Caco-2 (cell line): ENCODE measurements at regions not wholly inside any gene's neighbourhood (a gene's known extent, or its start where the extent isn't known, plus 50 kb on each side); places are given as distances from the start of the nearest gene placed in this dataset.

ENCODE experiments used
- BruUV-seq: library from RNA; stranded (reverse); fragments of 400-500 nt; replicated peaks from 2 replicates; lab custom pipeline; 2021; lab: Mats Ljungman, UMichigan
- CTCF ChIA-PET: fragments of 300-600 bp; sonication (Branson Sonifier 250); formaldehyde crosslinking; loops from one replicate; lab custom pipeline; 2022; ENCODE audit warnings: antibody characterized with exemption; lab: Charles Lee
- POLR2A ChIA-PET: fragments of 300-600 bp; sonication (Branson Sonifier 250); formaldehyde crosslinking; loops from one replicate; lab custom pipeline; 2022; ENCODE audit warnings: antibody characterized with exemption; lab: Charles Lee
- DNase-seq, 2 experiments: peaks; one replicate each; pipeline versions ENCODE4 v3.0.0 to v3.0.0-alpha.2; 2020 to 2022
- H3K27me3 ChIP-seq: replicated peaks from 2 replicates; pipeline ENCODE4 v1.6.0; 2011; ENCODE audit warnings: low read length; ENCODE audit not compliant: control insufficient read depth, insufficient read depth
- H3K36me3 ChIP-seq: 2 replicates; pipeline ENCODE4 v1.5.1; 2011; ENCODE audit warnings: low read length; ENCODE audit not compliant: control insufficient read depth, insufficient read depth
- H3K4me1 ChIP-seq: fragments of 250-450 bp; sonication (Bioruptor Pico); 2 replicates; pipeline ENCODE4 v1.5.1; 2020; ENCODE audit warnings: mild to moderate bottlenecking
- H3K4me3 ChIP-seq: 2 replicates; pipeline ENCODE4 v1.5.1; 2011; ENCODE audit warnings: low read depth, mild to moderate bottlenecking, control low read depth, low read length
- H3K9me3 ChIP-seq: fragments of 250-450 bp; sonication (Bioruptor Pico); 2 replicates; pipeline ENCODE4 v1.5.1; 2020; ENCODE audit warnings: mild to moderate bottlenecking, moderate library complexity
- H3K27ac Mint-ChIP-seq: one replicate; pipeline ENCODE4 v1.8.0; 2022; ENCODE audit warnings: mixed read lengths; ENCODE audit not compliant: unreplicated experiment
- H3K27me3 Mint-ChIP-seq: one replicate; pipeline ENCODE4 v1.8.0; 2022; ENCODE audit warnings: mixed read lengths; ENCODE audit not compliant: insufficient read depth, unreplicated experiment
- H3K36me3 Mint-ChIP-seq: one replicate; pipeline ENCODE4 v1.8.0; 2022; ENCODE audit warnings: mild to moderate bottlenecking, mixed read lengths; ENCODE audit not compliant: insufficient read depth, unreplicated experiment
- H3K4me1 Mint-ChIP-seq: one replicate; pipeline ENCODE4 v1.8.0; 2022; ENCODE audit warnings: low read depth, mixed read lengths; ENCODE audit not compliant: unreplicated experiment
- H3K4me3 Mint-ChIP-seq: one replicate; pipeline ENCODE4 v1.8.0; 2022; ENCODE audit warnings: mild to moderate bottlenecking, moderate library complexity, mixed read lengths; ENCODE audit not compliant: unreplicated experiment
- H3K9me3 Mint-ChIP-seq: one replicate; pipeline ENCODE4 v1.8.0; 2022; ENCODE audit warnings: mixed read lengths; ENCODE audit not compliant: unreplicated experiment
- intact Hi-C: fragments of 100-400 bp; cut with micrococcal nuclease; formaldehyde crosslinking; loops from one replicate; pipeline ENCODE4 v1.10.0; 2022; ENCODE audit not compliant: unreplicated experiment
- TF ChIP-seq, protein P1 (sequence below), 2 experiments: fragments of 200-600 bp in 1 of 2; IDR thresholded peaks; 1 replicate in 1 of 2; 2 replicates in 1 of 2; pipeline versions ENCODE4 v1.5.1 to v1.8.0; 2011 to 2022; ENCODE audit warnings: antibody characterized with exemption in 1 of 2, control low read depth in 1 of 2, inconsistent platforms in 1 of 2, low read depth in 1 of 2, low read length in 1 of 2, mild to moderate bottlenecking in 1 of 2, moderate library complexity in 1 of 2; ENCODE audit not compliant: insufficient read depth in 1 of 2, severe bottlenecking in 1 of 2, unreplicated experiment in 1 of 2

DNA sequence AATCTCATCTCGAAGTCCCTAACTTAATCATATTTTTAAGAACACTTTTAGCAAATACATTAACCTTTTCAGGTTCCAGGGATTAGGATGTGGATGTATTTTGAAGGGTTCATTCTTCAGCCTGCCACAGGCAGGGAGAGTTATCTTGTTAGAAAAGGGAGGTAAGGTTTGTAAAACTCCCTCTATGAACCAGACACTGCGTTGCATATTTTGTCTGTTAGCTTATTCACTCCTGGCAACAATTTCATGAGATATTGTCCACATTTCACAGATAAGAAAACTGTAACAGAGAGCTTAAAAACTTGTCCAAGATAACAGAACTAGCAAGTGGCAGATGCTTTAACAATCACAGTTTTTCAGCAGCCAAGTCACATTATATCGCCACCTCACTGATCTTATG lies 155.4 kb downstream of the DIPK2A start:
- Mint-ChIP-seq H3K36me3 (no peaks in the 10 kb centered on the region), H3K27ac (no peak overlapping the region), H3K9me3 (no peaks in the 10 kb centered on the region), H3K4me1 (peaks cover 5% of the 10 kb centered on the region), H3K4me3 (no peak overlapping the region), H3K27me3 (no peaks in the 10 kb centered on the region)
- BruUV-seq = no TSS peak
- Histone ChIP-seq H3K27me3 (no peaks in the 10 kb centered on the region), H3K9me3 (no peaks in the 10 kb centered on the region), H3K4me1 (peaks cover 4% of the 10 kb centered on the region; the same call in 1 of the 2 replicates), H3K4me3 (no peak overlapping the region), H3K36me3 (no peaks in the 10 kb centered on the region)
- no peak for DNase-seq
- TF ChIP-seq, protein P1, sequence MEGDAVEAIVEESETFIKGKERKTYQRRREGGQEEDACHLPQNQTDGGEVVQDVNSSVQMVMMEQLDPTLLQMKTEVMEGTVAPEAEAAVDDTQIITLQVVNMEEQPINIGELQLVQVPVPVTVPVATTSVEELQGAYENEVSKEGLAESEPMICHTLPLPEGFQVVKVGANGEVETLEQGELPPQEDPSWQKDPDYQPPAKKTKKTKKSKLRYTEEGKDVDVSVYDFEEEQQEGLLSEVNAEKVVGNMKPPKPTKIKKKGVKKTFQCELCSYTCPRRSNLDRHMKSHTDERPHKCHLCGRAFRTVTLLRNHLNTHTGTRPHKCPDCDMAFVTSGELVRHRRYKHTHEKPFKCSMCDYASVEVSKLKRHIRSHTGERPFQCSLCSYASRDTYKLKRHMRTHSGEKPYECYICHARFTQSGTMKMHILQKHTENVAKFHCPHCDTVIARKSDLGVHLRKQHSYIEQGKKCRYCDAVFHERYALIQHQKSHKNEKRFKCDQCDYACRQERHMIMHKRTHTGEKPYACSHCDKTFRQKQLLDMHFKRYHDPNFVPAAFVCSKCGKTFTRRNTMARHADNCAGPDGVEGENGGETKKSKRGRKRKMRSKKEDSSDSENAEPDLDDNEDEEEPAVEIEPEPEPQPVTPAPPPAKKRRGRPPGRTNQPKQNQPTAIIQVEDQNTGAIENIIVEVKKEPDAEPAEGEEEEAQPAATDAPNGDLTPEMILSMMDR (IDR thresholded peaks at IDR 0.05; ENCODE audit: insufficient read depth in 1 of 2, low read depth in 1 of 2, low read length in 1 of 2, severe bottlenecking in 1 of 2, unreplicated experiment in 1 of 2) = no peak
- ChIA-PET POLR2A (no interaction called here), CTCF (no interaction called here)
- intact Hi-C loops = no loop called here

DNA sequence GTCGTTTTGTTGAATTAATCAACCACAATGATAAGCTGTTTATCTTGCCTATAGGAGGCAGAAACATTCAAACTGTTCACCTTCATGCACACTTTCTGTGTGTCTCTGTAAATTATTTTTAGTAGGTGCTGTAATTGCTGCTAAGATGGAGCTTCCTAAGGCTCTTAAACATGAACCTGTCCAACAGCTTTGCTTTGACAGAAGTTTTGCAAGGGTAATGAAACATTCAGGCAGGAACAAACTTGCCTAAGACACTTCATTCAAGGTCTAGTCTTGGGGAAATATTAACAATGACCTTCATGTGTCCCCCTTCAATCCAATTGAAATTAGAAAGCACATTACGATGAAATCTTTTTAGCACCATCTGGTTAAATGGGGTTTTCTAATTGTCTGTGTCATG lies 156.1 kb downstream of the DIPK2A start:
- TF ChIP-seq, protein P1 (IDR thresholded peaks at IDR 0.05; ENCODE audit: insufficient read depth in 1 of 2, low read depth in 1 of 2, low read length in 1 of 2, severe bottlenecking in 1 of 2, unreplicated experiment in 1 of 2) = no peak
- no peaks in the 10 kb centered on the region for H3K9me3 Mint-ChIP-seq
- Histone ChIP-seq H3K36me3 (no peaks in the 10 kb centered on the region), H3K4me1 (peaks cover 4% of the 10 kb centered on the region; the same call in 1 of the 2 replicates), H3K9me3 (no peaks in the 10 kb centered on the region), H3K4me3 (no peak overlapping the region), H3K27me3 (no peaks in the 10 kb centered on the region)
- H3K4me1 Mint-ChIP-seq = peaks cover 5% of the 10 kb centered on the region
- no peaks in the 10 kb centered on the region for H3K27me3 Mint-ChIP-seq
- H3K27ac Mint-ChIP-seq = no peak overlapping the region
- DNase-seq = no peak
- POLR2A ChIA-PET = no interaction called here
- CTCF ChIA-PET = no interaction called here
- intact Hi-C loops = no loop called here
- no peaks in the 10 kb centered on the region for H3K36me3 Mint-ChIP-seq
- no TSS peak for BruUV-seq
- H3K4me3 Mint-ChIP-seq = no peak overlapping the region

DNA sequence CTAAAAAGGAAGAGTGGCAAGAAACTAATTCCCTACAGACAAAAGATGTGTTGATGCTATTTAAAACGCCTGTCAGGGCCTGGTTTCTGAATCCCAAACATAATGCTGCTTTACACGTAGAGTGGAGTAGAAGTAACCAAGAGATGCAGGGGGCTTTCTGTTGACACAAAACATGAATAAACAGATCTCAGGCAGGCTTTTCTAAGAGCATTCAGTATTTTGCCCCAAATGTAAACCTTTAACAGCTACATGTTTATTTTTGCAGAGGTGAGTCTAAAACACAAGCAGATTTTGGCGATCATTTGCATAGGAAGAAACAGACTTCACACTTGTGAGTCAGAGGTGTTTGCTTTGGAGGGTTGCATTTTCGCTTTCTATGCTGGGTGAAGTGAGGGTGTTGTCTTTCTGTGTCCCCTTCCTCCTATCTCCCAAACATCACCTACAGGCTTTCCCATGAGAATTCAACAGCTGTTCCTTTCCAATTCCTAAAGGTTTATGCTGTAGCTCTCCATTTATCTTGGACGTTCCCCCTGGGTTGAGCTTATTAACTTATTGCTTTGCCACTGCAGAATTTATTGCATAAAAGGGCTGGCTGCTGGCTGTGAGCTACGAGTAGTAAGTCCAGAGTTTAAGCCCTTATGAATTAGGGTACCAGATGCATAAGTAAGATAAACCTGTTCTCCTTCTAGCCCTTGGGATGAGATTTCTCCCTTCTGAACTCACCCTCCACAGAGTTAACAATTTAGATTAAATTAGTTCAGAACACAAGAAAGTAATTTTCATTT lies 156.7 kb downstream of the DIPK2A start:
- H3K27me3 Mint-ChIP-seq = no peaks in the 10 kb centered on the region
- TF ChIP-seq, protein P1 (IDR thresholded peaks at IDR 0.05; ENCODE audit: insufficient read depth in 1 of 2, low read depth in 1 of 2, low read length in 1 of 2, severe bottlenecking in 1 of 2, unreplicated experiment in 1 of 2) = no peak
- DNase-seq = no peak
- intact Hi-C loops = no loop called here
- no peak overlapping the region for H3K27ac Mint-ChIP-seq
- Histone ChIP-seq H3K9me3 (no peaks in the 10 kb centered on the region), H3K4me3 (no peak overlapping the region), H3K4me1 (peaks cover 4% of the 10 kb centered on the region; the same call in 1 of the 2 replicates), H3K27me3 (no peaks in the 10 kb centered on the region), H3K36me3 (no peaks in the 10 kb centered on the region)
- CTCF ChIA-PET = no interaction called here
- H3K4me1 Mint-ChIP-seq = peaks cover 5% of the 10 kb centered on the region
- POLR2A ChIA-PET = no interaction called here
- H3K4me3 Mint-ChIP-seq = no peak overlapping the region
- no peaks in the 10 kb centered on the region for H3K9me3 Mint-ChIP-seq
- H3K36me3 Mint-ChIP-seq = no peaks in the 10 kb centered on the region
- no TSS peak for BruUV-seq
